Cardiac fibroblast (primary cell): ENCODE measurements at regions not wholly inside any gene's neighbourhood (a gene's known extent, or its start where the extent isn't known, plus 50 kb on each side); places are given as distances from the start of the nearest gene placed in this dataset.
"Not testable (repeated sequence)": the region's sequence is repeated elsewhere in the genome, so short reads cannot be mapped to it uniquely, and the experiment has no call there.

ENCODE experiments used
- DNase-seq, 2 donors: peaks; one replicate each; pipeline versions ENCODE4 v3.0.0 to v3.0.0-alpha.2; 2010; ENCODE audit warnings: low read depth in 2 of 2
- H3K4me3 ChIP-seq, 2 donors: replicated peaks in 1 of 2; 1 replicate in 1 of 2; 2 replicates in 1 of 2; pipeline ENCODE4 v1.5.1; 2011; ENCODE audit warnings: low read depth in 2 of 2, low read length in 2 of 2, mild to moderate bottlenecking in 2 of 2, moderate library complexity in 1 of 2
- TF ChIP-seq, protein P1 (sequence below): IDR thresholded peaks from one replicate; pipeline ENCODE4 v1.5.1; 2011; ENCODE audit warnings: low read depth, mild to moderate bottlenecking, low read length, inconsistent platforms

DNA sequence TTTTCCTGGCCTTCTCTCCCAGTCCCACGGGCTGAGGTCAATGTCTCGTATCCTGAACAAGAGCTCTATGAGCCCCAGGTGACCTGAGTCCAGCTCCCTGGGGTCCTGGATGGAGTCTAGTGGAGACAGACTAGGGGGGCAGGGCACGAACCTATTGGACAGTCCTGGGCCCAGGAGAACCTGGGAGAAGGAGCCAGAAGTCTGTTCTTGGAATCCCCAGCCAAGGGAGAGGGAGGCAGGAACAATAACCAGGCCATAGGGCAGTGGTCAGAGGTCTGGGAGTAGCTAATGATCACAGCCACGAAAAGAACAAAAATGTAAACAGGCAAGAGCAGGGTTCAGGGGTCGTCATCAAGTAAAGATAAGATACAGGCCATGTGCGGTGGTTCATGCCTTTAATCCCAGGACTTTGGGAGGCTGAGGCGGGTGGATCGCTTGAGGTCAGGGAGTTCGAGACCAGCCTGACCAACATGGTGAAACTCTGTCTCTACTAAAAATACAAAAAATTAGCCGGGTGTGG lies 60.8 kb downstream of the COPRS start:
- H3K4me3 ChIP-seq, result no peak overlapping the region
- TF ChIP-seq, protein P1, sequence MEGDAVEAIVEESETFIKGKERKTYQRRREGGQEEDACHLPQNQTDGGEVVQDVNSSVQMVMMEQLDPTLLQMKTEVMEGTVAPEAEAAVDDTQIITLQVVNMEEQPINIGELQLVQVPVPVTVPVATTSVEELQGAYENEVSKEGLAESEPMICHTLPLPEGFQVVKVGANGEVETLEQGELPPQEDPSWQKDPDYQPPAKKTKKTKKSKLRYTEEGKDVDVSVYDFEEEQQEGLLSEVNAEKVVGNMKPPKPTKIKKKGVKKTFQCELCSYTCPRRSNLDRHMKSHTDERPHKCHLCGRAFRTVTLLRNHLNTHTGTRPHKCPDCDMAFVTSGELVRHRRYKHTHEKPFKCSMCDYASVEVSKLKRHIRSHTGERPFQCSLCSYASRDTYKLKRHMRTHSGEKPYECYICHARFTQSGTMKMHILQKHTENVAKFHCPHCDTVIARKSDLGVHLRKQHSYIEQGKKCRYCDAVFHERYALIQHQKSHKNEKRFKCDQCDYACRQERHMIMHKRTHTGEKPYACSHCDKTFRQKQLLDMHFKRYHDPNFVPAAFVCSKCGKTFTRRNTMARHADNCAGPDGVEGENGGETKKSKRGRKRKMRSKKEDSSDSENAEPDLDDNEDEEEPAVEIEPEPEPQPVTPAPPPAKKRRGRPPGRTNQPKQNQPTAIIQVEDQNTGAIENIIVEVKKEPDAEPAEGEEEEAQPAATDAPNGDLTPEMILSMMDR, result no peak
- DNase-seq, result no peak

DNA sequence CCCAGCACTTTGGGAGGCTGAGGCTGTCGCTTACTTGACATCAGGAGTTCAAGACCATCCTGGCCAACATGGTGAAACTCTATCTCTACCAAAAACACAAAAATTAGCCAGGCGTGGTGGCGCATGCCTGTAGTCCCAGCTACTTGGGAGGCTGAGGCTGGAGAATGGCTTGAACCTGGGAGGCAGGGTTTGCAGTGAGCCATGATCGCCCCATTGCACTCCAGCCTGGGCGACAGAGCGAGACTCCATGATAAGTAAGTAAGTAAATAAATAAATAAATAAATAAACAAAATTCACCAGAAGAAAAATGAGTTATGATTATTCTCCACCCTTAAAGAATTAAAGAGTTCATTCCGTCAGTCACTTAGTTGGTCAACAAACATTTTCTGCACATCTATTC lies 63.1 kb downstream of the COPRS start:
- not testable (repeated sequence) for H3K4me3 ChIP-seq, DNase-seq

DNA sequence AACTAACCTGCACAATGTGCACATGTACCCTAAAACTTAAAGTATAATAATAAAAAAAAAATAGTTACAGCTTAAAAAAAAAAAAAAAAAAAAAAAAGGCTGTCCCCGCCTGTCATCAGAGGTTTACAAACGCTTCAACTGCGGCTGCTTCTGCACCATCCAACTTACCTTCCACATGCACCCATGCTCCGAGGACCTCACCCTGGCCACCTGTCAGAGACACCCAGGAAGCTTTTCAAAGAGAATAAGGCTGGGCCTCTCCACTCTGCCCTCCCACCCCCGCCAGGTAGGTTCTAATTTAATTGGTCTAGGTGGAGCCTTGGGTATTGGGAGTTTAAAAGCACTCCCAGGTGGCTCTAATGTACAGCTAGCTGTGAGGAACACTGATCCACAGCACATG lies 64.9 kb downstream of the COPRS start:
- TF ChIP-seq, protein P1, result no peak
- H3K4me3 ChIP-seq, result no peak overlapping the region
- no peak for DNase-seq

DNA sequence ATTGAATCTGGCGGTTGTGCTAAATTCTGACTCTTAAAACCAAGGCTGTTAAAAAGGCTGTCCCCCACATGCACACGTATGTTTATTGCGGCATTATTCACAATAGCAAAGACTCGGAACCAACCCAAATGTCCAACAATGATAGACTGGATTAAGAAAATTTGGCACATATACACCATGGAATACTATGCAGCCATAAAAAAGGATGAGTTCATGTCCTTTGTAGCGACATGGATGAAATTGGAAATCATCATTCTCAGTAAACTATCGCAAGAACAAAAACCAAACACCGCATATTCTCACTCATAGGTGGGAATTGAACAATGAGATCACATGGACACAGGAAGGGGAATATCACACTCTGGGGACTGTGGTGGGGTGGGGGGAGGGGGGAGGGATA lies 65.4 kb downstream of the COPRS start:
- not testable (repeated sequence) for H3K4me3 ChIP-seq, DNase-seq

DNA sequence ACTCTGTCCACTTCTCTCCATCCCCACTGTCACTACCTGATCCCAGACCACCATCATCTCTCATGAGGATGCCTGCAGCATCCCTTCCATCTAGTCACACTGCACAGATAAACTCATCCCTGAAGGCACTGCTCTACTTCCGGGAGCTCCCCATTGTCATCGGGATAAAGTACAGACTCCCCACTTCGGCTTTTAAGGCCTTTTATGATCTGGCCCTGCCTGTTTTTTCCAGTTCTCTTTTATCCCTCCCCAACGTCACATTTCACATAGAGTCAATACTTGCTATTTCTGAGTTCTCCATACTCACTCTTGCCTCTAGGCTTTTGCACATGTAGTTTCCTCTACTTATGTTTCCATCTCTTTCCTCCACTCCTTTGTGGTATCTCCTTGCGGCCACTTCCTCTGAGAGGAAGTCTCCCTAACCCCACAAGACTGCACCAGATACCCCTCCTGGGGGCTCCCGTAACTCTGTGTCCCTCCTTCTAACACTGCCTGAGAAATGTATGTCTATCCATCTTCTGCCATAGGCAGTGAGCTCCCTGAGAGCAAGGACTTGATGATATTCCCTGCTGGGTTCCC lies 66.9 kb downstream of the COPRS start:
- TF ChIP-seq, protein P1, result no peak

DNA sequence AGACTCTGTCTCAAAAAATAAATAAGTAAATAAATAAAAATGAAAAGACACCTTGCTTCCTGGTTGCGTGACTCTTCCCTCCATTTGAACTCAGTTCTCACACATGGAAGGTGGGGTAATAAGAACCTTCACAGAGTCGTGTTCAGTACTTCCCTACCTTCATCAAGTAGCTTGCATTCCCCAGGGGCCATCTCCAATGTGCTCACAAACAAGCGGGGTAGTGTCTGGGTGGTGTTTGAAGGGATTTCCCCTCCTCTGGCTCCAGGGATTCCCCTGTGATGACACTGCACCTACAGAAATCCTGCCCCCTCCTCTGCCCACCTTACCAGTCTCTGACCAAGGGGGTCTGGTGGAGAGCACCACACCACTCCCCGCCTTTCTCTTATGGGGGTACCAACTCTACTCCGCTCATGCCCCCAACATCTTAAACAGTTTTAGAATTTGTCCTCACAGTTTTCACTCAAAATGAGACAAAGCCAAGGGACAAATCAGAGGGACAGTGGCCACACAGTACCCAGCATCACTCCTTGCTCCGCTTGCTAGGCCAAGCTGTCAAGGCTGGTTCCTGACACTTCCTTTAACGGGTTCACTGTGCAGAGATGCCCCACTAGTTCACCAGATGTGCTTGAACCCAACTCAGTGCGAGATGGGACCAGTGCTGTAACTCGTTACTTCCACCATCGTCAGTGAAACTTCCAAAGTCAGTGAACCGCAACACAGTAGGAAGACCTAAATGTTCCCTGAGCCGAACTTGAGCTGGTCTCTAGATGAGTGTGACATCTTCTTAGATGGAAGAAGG lies 69.1 kb downstream of the COPRS start:
- no peak overlapping the region for H3K4me3 ChIP-seq
- TF ChIP-seq, protein P1, result no peak
- DNase-seq, result no peak

More for the DNA sequence above, 66.9 kb downstream of the COPRS start:
- no peak for DNase-seq
- H3K4me3 ChIP-seq, result no peak overlapping the region

DNA sequence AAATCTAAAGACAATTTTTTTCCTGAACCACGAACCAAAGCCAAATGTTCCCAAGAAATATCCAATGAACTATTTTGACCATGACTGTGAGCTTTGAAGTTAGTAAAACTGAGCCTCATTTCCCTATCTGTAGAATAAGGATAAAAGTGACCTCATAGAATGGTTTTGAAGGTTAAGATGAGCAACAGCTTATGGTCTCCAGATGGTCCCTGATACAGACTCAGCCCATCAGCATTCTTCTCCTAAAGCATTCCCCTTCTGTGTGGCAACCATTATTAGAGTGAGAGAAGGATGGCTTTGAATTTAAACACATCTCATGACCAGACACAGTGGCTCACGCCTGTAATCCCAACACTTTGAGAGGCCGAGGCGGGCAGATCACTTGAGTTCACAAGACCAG lies 70.1 kb downstream of the COPRS start:
- TF ChIP-seq, protein P1, result no peak
- no peak overlapping the region for H3K4me3 ChIP-seq
- DNase-seq, result peak in 1 of 2 donors; percentile 2

DNA sequence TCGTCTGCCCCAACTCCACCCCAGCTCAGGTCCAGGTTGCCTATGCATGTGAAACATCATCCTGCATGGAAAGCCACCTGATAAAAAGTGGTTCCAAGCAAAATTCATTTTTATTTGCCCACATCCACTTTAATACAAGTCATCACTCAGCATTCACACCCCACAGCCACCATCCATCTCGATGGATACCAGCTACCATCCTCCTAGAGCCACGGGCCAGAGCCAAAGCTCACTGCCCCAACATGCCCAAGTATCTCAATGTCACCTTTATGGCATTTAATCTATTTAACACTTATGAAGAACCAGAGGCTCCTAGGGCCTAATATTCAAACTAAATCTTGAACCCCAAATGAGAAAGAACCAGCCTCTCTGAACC lies 70.5 kb downstream of the COPRS start:
- H3K4me3 ChIP-seq, result no peak overlapping the region
- DNase-seq, result no peak
- TF ChIP-seq, protein P1, result no peak
